ENCODE measurements at regions not wholly inside any gene's neighbourhood (a gene's known extent, or its start where the extent isn't known, plus 50 kb on each side); places are given as distances from the start of the nearest gene placed in this dataset.
"Not testable (repeated sequence)": the region's sequence is repeated elsewhere in the genome, so short reads cannot be mapped to it uniquely, and the experiment has no call there.

GRCh38 chr13:54124700-54125099 is 1096.1 kb downstream of the OLFM4 start:
- DNase-seq (ENCODE audit: low spot score) = no peak
- Mint-ChIP-seq H3K9me3 (peaks cover 39% of the 10 kb centered on the region), H3K36me3 (ENCODE audit: low read depth) (no peaks in the 10 kb centered on the region), H3K4me3 (no peak overlapping the region), H3K4me1 (ENCODE audit: low read depth) (no peaks in the 10 kb centered on the region), H3K27ac (no peak overlapping the region), H3K27me3 (ENCODE audit: low read depth) (no peaks in the 10 kb centered on the region)

GRCh38 chr13:54130931-54131330 is 1102.3 kb downstream of the OLFM4 start:
- not testable (repeated sequence) for H3K36me3 Mint-ChIP-seq (ENCODE audit: low read depth); DNase-seq (ENCODE audit: low spot score); H3K4me3 Mint-ChIP-seq; H3K27ac Mint-ChIP-seq; H3K4me1 Mint-ChIP-seq (ENCODE audit: low read depth); H3K27me3 Mint-ChIP-seq (ENCODE audit: low read depth)
- peaks cover 66% of the 10 kb centered on the region for H3K9me3 Mint-ChIP-seq

- H3K4me1 Mint-ChIP-seq (ENCODE audit: low read depth); H3K36me3 Mint-ChIP-seq (ENCODE audit: low read depth); H3K27me3 Mint-ChIP-seq (ENCODE audit: low read depth); H3K27ac Mint-ChIP-seq; DNase-seq (ENCODE audit: low spot score); H3K4me3 Mint-ChIP-seq: not testable (repeated sequence)
- H3K9me3 Mint-ChIP-seq = peaks cover 63% of the 10 kb centered on the region
These were observed 1102.8 kb downstream of the OLFM4 start for GRCh38 chr13:54131433-54131832.

GRCh38 chr13:54132127-54132526 is 1103.5 kb downstream of the OLFM4 start:
- peaks cover 66% of the 10 kb centered on the region for H3K9me3 Mint-ChIP-seq
- H3K27ac Mint-ChIP-seq; DNase-seq (ENCODE audit: low spot score); H3K27me3 Mint-ChIP-seq (ENCODE audit: low read depth); H3K4me3 Mint-ChIP-seq; H3K4me1 Mint-ChIP-seq (ENCODE audit: low read depth); H3K36me3 Mint-ChIP-seq (ENCODE audit: low read depth): not testable (repeated sequence)

- H3K27ac Mint-ChIP-seq = not testable (repeated sequence)
These were observed 1104.1 kb downstream of the OLFM4 start for GRCh38 chr13:54132720-54133119.

GRCh38 chr13:54133746-54134145 is 1105.1 kb downstream of the OLFM4 start:
- Mint-ChIP-seq H3K27me3 (ENCODE audit: low read depth) (no peaks in the 10 kb centered on the region), H3K27ac (no peak overlapping the region), H3K4me1 (ENCODE audit: low read depth) (no peaks in the 10 kb centered on the region), H3K4me3 (no peak overlapping the region), H3K9me3 (peaks cover 60% of the 10 kb centered on the region), H3K36me3 (ENCODE audit: low read depth) (no peaks in the 10 kb centered on the region)
- no peak for DNase-seq (ENCODE audit: low spot score)

More at GRCh38 chr13:54132720-54133119, 1104.1 kb downstream of the OLFM4 start:
- not testable (repeated sequence) for DNase-seq (ENCODE audit: low spot score); H3K4me3 Mint-ChIP-seq; H3K36me3 Mint-ChIP-seq (ENCODE audit: low read depth); H3K4me1 Mint-ChIP-seq (ENCODE audit: low read depth); H3K27me3 Mint-ChIP-seq (ENCODE audit: low read depth)
- H3K9me3 Mint-ChIP-seq = peaks cover 67% of the 10 kb centered on the region

- H3K27ac Mint-ChIP-seq = no peak overlapping the region
- no peak for DNase-seq (ENCODE audit: low spot score)
These were observed 1116.2 kb downstream of the OLFM4 start for GRCh38 chr13:54144828-54145227.

GRCh38 chr13:54150851-54151250 is 1122.2 kb downstream of the OLFM4 start:
- no peaks in the 10 kb centered on the region for H3K4me1 Mint-ChIP-seq (ENCODE audit: low read depth)
- no peaks in the 10 kb centered on the region for H3K36me3 Mint-ChIP-seq (ENCODE audit: low read depth)
- no peak overlapping the region for H3K27ac Mint-ChIP-seq
- DNase-seq (ENCODE audit: low spot score) = no peak
- no peaks in the 10 kb centered on the region for H3K27me3 Mint-ChIP-seq (ENCODE audit: low read depth)
- H3K9me3 Mint-ChIP-seq = peaks cover 25% of the 10 kb centered on the region
- H3K4me3 Mint-ChIP-seq = no peak overlapping the region

More at GRCh38 chr13:54144828-54145227, 1116.2 kb downstream of the OLFM4 start:
- no peaks in the 10 kb centered on the region for H3K36me3 Mint-ChIP-seq (ENCODE audit: low read depth)
- no peaks in the 10 kb centered on the region for H3K4me1 Mint-ChIP-seq (ENCODE audit: low read depth)
- H3K27me3 Mint-ChIP-seq (ENCODE audit: low read depth) = no peaks in the 10 kb centered on the region
- no peak overlapping the region for H3K4me3 Mint-ChIP-seq
- H3K9me3 Mint-ChIP-seq = peaks cover 29% of the 10 kb centered on the region

- H3K4me3 Mint-ChIP-seq = no peak overlapping the region
- H3K4me1 Mint-ChIP-seq (ENCODE audit: low read depth) = no peaks in the 10 kb centered on the region
- H3K36me3 Mint-ChIP-seq (ENCODE audit: low read depth) = no peaks in the 10 kb centered on the region
- H3K27me3 Mint-ChIP-seq (ENCODE audit: low read depth) = no peaks in the 10 kb centered on the region
- no peak for DNase-seq (ENCODE audit: low spot score)
- H3K9me3 Mint-ChIP-seq = peaks cover 26% of the 10 kb centered on the region
- H3K27ac Mint-ChIP-seq = no peak overlapping the region
These were observed 1133.5 kb downstream of the OLFM4 start for GRCh38 chr13:54162069-54162468.

GRCh38 chr13:54165581-54166215 is 1137.1 kb downstream of the OLFM4 start:
- peaks cover 25% of the 10 kb centered on the region for H3K9me3 Mint-ChIP-seq
- no peaks in the 10 kb centered on the region for H3K27me3 Mint-ChIP-seq (ENCODE audit: low read depth)
- DNase-seq (ENCODE audit: low spot score) = no peak

GRCh38 chr13:54173996-54174395 is 1145.4 kb downstream of the OLFM4 start:
- Mint-ChIP-seq H3K4me3 (no peak overlapping the region), H3K4me1 (ENCODE audit: low read depth) (no peaks in the 10 kb centered on the region), H3K27me3 (ENCODE audit: low read depth) (no peaks in the 10 kb centered on the region), H3K36me3 (ENCODE audit: low read depth) (no peaks in the 10 kb centered on the region), H3K27ac (no peak overlapping the region), H3K9me3 (peaks cover 28% of the 10 kb centered on the region)
- DNase-seq (ENCODE audit: low spot score) = no peak

More at GRCh38 chr13:54165581-54166215, 1137.1 kb downstream of the OLFM4 start:
- no peak overlapping the region for H3K27ac Mint-ChIP-seq
- H3K4me3 Mint-ChIP-seq = no peak overlapping the region
- H3K4me1 Mint-ChIP-seq (ENCODE audit: low read depth) = no peaks in the 10 kb centered on the region
- no peaks in the 10 kb centered on the region for H3K36me3 Mint-ChIP-seq (ENCODE audit: low read depth)

- Mint-ChIP-seq H3K36me3 (ENCODE audit: low read depth) (no peaks in the 10 kb centered on the region), H3K27ac (no peak overlapping the region), H3K27me3 (ENCODE audit: low read depth) (no peaks in the 10 kb centered on the region), H3K9me3 (peaks cover 28% of the 10 kb centered on the region), H3K4me1 (ENCODE audit: low read depth) (no peaks in the 10 kb centered on the region), H3K4me3 (no peak overlapping the region)
- DNase-seq (ENCODE audit: low spot score) = no peak
These were observed 1146.9 kb downstream of the OLFM4 start for GRCh38 chr13:54175466-54175865.

- Mint-ChIP-seq H3K9me3 (peaks cover 23% of the 10 kb centered on the region), H3K4me1 (ENCODE audit: low read depth) (no peaks in the 10 kb centered on the region), H3K36me3 (ENCODE audit: low read depth) (no peaks in the 10 kb centered on the region)
These were observed 1148.9 kb downstream of the OLFM4 start for GRCh38 chr13:54177466-54177865.

GRCh38 chr13:54183166-54183565 is 1154.6 kb downstream of the OLFM4 start:
- Mint-ChIP-seq H3K4me1 (ENCODE audit: low read depth) (no peaks in the 10 kb centered on the region), H3K36me3 (ENCODE audit: low read depth) (no peaks in the 10 kb centered on the region), H3K27me3 (ENCODE audit: low read depth) (no peaks in the 10 kb centered on the region), H3K9me3 (peaks cover 35% of the 10 kb centered on the region), H3K4me3 (no peak overlapping the region), H3K27ac (no peak overlapping the region)
- no peak for DNase-seq (ENCODE audit: low spot score)

More at GRCh38 chr13:54177466-54177865, 1148.9 kb downstream of the OLFM4 start:
- H3K27ac Mint-ChIP-seq = no peak overlapping the region
- H3K4me3 Mint-ChIP-seq = no peak overlapping the region
- no peak for DNase-seq (ENCODE audit: low spot score)
- no peaks in the 10 kb centered on the region for H3K27me3 Mint-ChIP-seq (ENCODE audit: low read depth)

- Mint-ChIP-seq H3K27ac (no peak overlapping the region), H3K4me1 (ENCODE audit: low read depth) (no peaks in the 10 kb centered on the region), H3K9me3 (peaks cover 36% of the 10 kb centered on the region), H3K36me3 (ENCODE audit: low read depth) (no peaks in the 10 kb centered on the region), H3K27me3 (ENCODE audit: low read depth) (no peaks in the 10 kb centered on the region), H3K4me3 (no peak overlapping the region)
- no peak for DNase-seq (ENCODE audit: low spot score)
These were observed 1155.1 kb downstream of the OLFM4 start for GRCh38 chr13:54183728-54184127.

All from T-helper 2 cell treated with Interferon-gamma antibody and Interleukin-4, amounts not matched to agents 5 μg/mL and 100 μg/mL, for 36 hours (primary cell).